ENCODE measurements at regions not wholly inside any gene's neighbourhood (a gene's known extent, or its start where the extent isn't known, plus 50 kb on each side); places are given as distances from the start of the nearest gene placed in this dataset.

DNA sequence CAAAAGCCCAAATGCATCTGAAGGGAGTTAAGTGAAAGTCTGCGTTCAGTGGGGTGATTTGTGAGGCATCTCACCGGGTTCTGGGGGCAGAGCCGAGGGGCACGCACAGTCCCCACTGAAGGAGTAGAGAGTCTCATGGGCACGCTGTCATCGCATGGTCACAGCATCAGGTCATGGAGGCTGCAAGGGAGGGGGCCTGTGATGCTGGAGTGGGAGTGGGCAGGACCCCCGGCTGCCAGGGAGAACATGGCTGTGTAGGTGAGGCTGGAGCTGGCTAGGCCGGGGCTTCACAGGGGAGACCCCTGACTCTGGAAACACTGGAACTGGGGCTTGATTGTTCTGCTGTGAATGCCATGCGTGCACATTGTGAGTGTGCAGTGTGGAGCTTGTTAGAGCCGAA lies 360.5 kb downstream of the IRX2 start:
- TF ChIP-seq, protein P1, sequence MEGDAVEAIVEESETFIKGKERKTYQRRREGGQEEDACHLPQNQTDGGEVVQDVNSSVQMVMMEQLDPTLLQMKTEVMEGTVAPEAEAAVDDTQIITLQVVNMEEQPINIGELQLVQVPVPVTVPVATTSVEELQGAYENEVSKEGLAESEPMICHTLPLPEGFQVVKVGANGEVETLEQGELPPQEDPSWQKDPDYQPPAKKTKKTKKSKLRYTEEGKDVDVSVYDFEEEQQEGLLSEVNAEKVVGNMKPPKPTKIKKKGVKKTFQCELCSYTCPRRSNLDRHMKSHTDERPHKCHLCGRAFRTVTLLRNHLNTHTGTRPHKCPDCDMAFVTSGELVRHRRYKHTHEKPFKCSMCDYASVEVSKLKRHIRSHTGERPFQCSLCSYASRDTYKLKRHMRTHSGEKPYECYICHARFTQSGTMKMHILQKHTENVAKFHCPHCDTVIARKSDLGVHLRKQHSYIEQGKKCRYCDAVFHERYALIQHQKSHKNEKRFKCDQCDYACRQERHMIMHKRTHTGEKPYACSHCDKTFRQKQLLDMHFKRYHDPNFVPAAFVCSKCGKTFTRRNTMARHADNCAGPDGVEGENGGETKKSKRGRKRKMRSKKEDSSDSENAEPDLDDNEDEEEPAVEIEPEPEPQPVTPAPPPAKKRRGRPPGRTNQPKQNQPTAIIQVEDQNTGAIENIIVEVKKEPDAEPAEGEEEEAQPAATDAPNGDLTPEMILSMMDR (IDR thresholded peaks at IDR 0.05; ENCODE audit: low read length) = no peak
- TF ChIP-seq EZH2 (IDR thresholded peaks at IDR 0.05; ENCODE audit: borderline replicate concordance, low read length) = no peak

Data from OCI-LY1 (cell line).